Hepatocyte (in vitro differentiated cells): ENCODE measurements at regions not wholly inside any gene's neighbourhood (a gene's known extent, or its start where the extent isn't known, plus 50 kb on each side); places are given as distances from the start of the nearest gene placed in this dataset.

Source experiments
- DNase-seq: peaks from one replicate; pipeline ENCODE4 v3.0.0-alpha.2; 2016; ENCODE audit warnings: low spot score
- H2AFZ ChIP-seq: fragments of 200-600 bp; sonication (generic); 2 replicates; pipeline ENCODE4 v1.6.0; 2016; ENCODE audit warnings: antibody characterized with exemption, mild to moderate bottlenecking
- H3K27ac ChIP-seq: fragments of 200-600 bp; sonication (generic); 2 replicates; pipeline ENCODE4 v1.5.1; 2016; ENCODE audit warnings: mild to moderate bottlenecking
- H3K27me3 ChIP-seq: fragments of 200-600 bp; sonication (generic); 2 replicates; pipeline ENCODE4 v1.6.1; 2016
- H3K36me3 ChIP-seq: fragments of 200-600 bp; sonication (generic); replicated peaks from 2 replicates; pipeline ENCODE4 v1.5.1; 2016; ENCODE audit warnings: low read depth; ENCODE audit not compliant: insufficient read depth
- H3K4me1 ChIP-seq: fragments of 200-600 bp; sonication (generic); 2 replicates; pipeline ENCODE4 v1.5.1; 2016; ENCODE audit warnings: mild to moderate bottlenecking, moderate library complexity; ENCODE audit not compliant: insufficient read depth
- H3K4me2 ChIP-seq: fragments of 200-600 bp; sonication (generic); 2 replicates; pipeline ENCODE4 v1.6.0; 2016
- H3K4me3 ChIP-seq: fragments of 200-600 bp; sonication (generic); 2 replicates; pipeline ENCODE4 v1.5.1; 2016; ENCODE audit warnings: mild to moderate bottlenecking
- H3K79me2 ChIP-seq: fragments of 200-600 bp; sonication (generic); 2 replicates; pipeline ENCODE4 v1.6.0; 2017; ENCODE audit warnings: mild to moderate bottlenecking
- H3K9me2 ChIP-seq: fragments of 200-600 bp; sonication (generic); replicated peaks from 2 replicates; pipeline ENCODE4 v1.6.0; 2017; ENCODE audit warnings: mild to moderate bottlenecking; ENCODE audit not compliant: insufficient read depth
- H3K9me3 ChIP-seq: fragments of 200-600 bp; sonication (generic); 2 replicates; pipeline ENCODE4 v1.5.1; 2016; ENCODE audit warnings: low read depth, mild to moderate bottlenecking
- H4K20me1 ChIP-seq: fragments of 200-600 bp; sonication (generic); 2 replicates; pipeline ENCODE4 v1.6.0; 2016; ENCODE audit warnings: mild to moderate bottlenecking; ENCODE audit not compliant: insufficient read depth, poor library complexity, severe bottlenecking
- CTCF ChIP-seq: fragments of 200-600 bp; sonication (generic); IDR thresholded peaks from 2 replicates; pipeline ENCODE4 v1.5.1; 2016; ENCODE audit warnings: antibody characterized with exemption, mild to moderate bottlenecking; ENCODE audit not compliant: poor library complexity
- EZH2 ChIP-seq: fragments of 200-600 bp; sonication (generic); IDR thresholded peaks from 2 replicates; pipeline ENCODE4 v1.6.1; 2016; ENCODE audit warnings: antibody characterized with exemption, mild to moderate bottlenecking, borderline replicate concordance
- EZH2phosphoT487 ChIP-seq: fragments of 200-600 bp; sonication (generic); IDR thresholded peaks from one replicate; pipeline ENCODE4 v1.6.1; 2018; ENCODE audit warnings: antibody characterized with exemption, mild to moderate bottlenecking, low read depth, moderate library complexity; ENCODE audit not compliant: unreplicated experiment, severe bottlenecking
- WGBS: methylation state at CpG from one replicate; pipeline ENCODE4 v1.1.6; 2016; ENCODE audit warnings: low lambda C conversion rate; ENCODE audit errors: missing lambda C conversion rate; 5-methylcytosine and 5-hydroxymethylcytosine counted together

GRCh38 chr5:51990661-51991180 lies 607.5 kb downstream of the ISL1 start:
- 39% methylated on average over 1 of the region's 1 CpG for WGBS
- Histone ChIP-seq H3K36me3 (no peaks in the 10 kb centered on the region), H3K4me2 (no peak overlapping the region), H4K20me1 (no peaks in the 10 kb centered on the region), H3K4me3 (no peak overlapping the region), H3K27ac (no peak overlapping the region), H2AFZ (no peak overlapping the region), H3K9me3 (no peaks in the 10 kb centered on the region), H3K27me3 (no peaks in the 10 kb centered on the region), H3K79me2 (no peaks in the 10 kb centered on the region), H3K4me1 (no peaks in the 10 kb centered on the region), H3K9me2 (no peaks in the 10 kb centered on the region)
- no peak for TF ChIP-seq CTCF
- no peak for DNase-seq

GRCh38 chr5:51991940-51992339 lies 608.7 kb downstream of the ISL1 start:
- 95% methylated on average over 3 of the region's 3 CpGs for WGBS
- no peaks in the 10 kb centered on the region for H3K79me2 ChIP-seq
- TF ChIP-seq EZH2phosphoT487 = no peak
- no peak for TF ChIP-seq EZH2
- no peak for TF ChIP-seq CTCF

GRCh38 chr5:51995773-51996306 lies 612.6 kb downstream of the ISL1 start:
- H4K20me1 ChIP-seq = no peaks in the 10 kb centered on the region

More at GRCh38 chr5:51991940-51992339, 608.7 kb downstream of the ISL1 start:
- Histone ChIP-seq H3K27me3 (no peaks in the 10 kb centered on the region), H3K4me2 (no peak overlapping the region), H3K36me3 (no peaks in the 10 kb centered on the region), H4K20me1 (no peaks in the 10 kb centered on the region), H2AFZ (no peak overlapping the region), H3K4me1 (no peaks in the 10 kb centered on the region), H3K4me3 (no peak overlapping the region), H3K9me3 (no peaks in the 10 kb centered on the region), H3K27ac (no peak overlapping the region), H3K9me2 (no peaks in the 10 kb centered on the region)
- DNase-seq = no peak

More at GRCh38 chr5:51995773-51996306, 612.6 kb downstream of the ISL1 start:
- Histone ChIP-seq H3K79me2 (no peaks in the 10 kb centered on the region), H3K4me2 (no peak overlapping the region), H3K4me3 (no peak overlapping the region), H3K36me3 (no peaks in the 10 kb centered on the region), H3K27me3 (no peaks in the 10 kb centered on the region), H3K4me1 (no peaks in the 10 kb centered on the region), H2AFZ (no peak overlapping the region), H3K27ac (no peak overlapping the region), H3K9me2 (no peaks in the 10 kb centered on the region), H3K9me3 (no peaks in the 10 kb centered on the region)
- TF ChIP-seq CTCF = no peak
- no peak for TF ChIP-seq EZH2
- TF ChIP-seq EZH2phosphoT487 = no peak
- WGBS = 92% methylated on average over 5 of the region's 5 CpGs
- no peak for DNase-seq
